A549 (cell line): ENCODE measurements at regions not wholly inside any gene's neighbourhood (a gene's known extent, or its start where the extent isn't known, plus 50 kb on each side); places are given as distances from the start of the nearest gene placed in this dataset.

ENCODE experiments used
- ATAC-seq, 2 experiments: fragments of 200-7000 bp in 1 of 2; fragments of >200 bp in 1 of 2; cut with Nextera tagmentation in 1 of 2; cut with Tn5 transposase in 1 of 2; 3 replicates each; pipeline versions ENCODE4 v1.8.0 to v1.9.1; 2018 to 2020; ENCODE audit warnings: mild to moderate bottlenecking in 1 of 2, moderate library complexity in 1 of 2
- CTCF ChIA-PET: fragments of 300-600 bp; sonication (Branson Sonifier 250); formaldehyde crosslinking; extraction: SDS; loops from one replicate; lab custom pipeline; 2021; ENCODE audit warnings: antibody characterized with exemption, inconsistent platforms; lab: Yijun Ruan, JAX
- POLR2A ChIA-PET: fragments of 350-600 bp; formaldehyde crosslinking; extraction: SDS; loops from one replicate; lab custom pipeline; 2021; ENCODE audit warnings: antibody characterized with exemption, inconsistent platforms; lab: Yijun Ruan, JAX
- DNase-seq, 2 experiments: peaks; one replicate each; pipeline versions ENCODE4 v3.0.0 to v3.0.0-alpha.2; 2011 to 2016; ENCODE audit warnings: low read depth in 1 of 2, low spot score in 1 of 2
- FAIRE-seq: peaks from 2 replicates; lab custom pipeline; 2011; peaks lifted over from hg19 to GRCh38; lab: Jason Lieb, UNC
- H3K27ac ChIP-seq, 2 experiments: fragments of >200 bp; sonication (Bioruptor Twin); formaldehyde crosslinking; 3 replicates each; pipeline ENCODE4 v1.5.1; 2016 to 2017
- H3K4me1 ChIP-seq: fragments of >200 bp; sonication (Bioruptor Twin); formaldehyde crosslinking; 3 replicates; pipeline ENCODE4 v1.6.1; 2016
- H3K4me2 ChIP-seq: fragments of >200 bp; sonication (Bioruptor Twin); formaldehyde crosslinking; 3 replicates; pipeline ENCODE4 v1.6.1; 2016
- H3K4me3 ChIP-seq: fragments of >200 bp; sonication (Bioruptor Twin); formaldehyde crosslinking; 3 replicates; pipeline ENCODE4 v1.5.1; 2016
- H3K9me3 ChIP-seq: fragments of >200 bp; sonication (Bioruptor Twin); formaldehyde crosslinking; 3 replicates; pipeline ENCODE4 v1.6.1; 2016
- ATOH8 ChIP-seq: fragments of 250-450 bp; sonication (Bioruptor Pico); IDR thresholded peaks from 2 replicates; pipeline ENCODE4 v1.5.0; 2020; ENCODE audit warnings: low read depth, mild to moderate bottlenecking, moderate library complexity
- BHLHE40 ChIP-seq: IDR thresholded peaks from 2 replicates; pipeline ENCODE4 v1.6.1; 2012; ENCODE audit warnings: low read depth, low read length, inconsistent platforms
- CBX2 ChIP-seq: fragments of 200-600 bp; sonication (generic); IDR thresholded peaks from 2 replicates; pipeline ENCODE4 v1.6.1; 2016; ENCODE audit warnings: low read depth, mild to moderate bottlenecking, borderline replicate concordance
- CHD2 ChIP-seq: fragments of 150-350 bp; IDR thresholded peaks from 2 replicates; pipeline ENCODE4 v1.6.1; 2014; ENCODE audit warnings: low read length; ENCODE audit not compliant: partially characterized antibody
- EHF ChIP-seq: fragments of 250-450 bp; sonication (Bioruptor Pico); IDR thresholded peaks from 2 replicates; pipeline ENCODE4 v1.5.0; 2020; ENCODE audit warnings: mild to moderate bottlenecking
- EHMT2 ChIP-seq: fragments of 200-600 bp; sonication (generic); IDR thresholded peaks from 2 replicates; pipeline ENCODE4 v1.6.1; 2016; ENCODE audit warnings: antibody characterized with exemption, low read depth, mild to moderate bottlenecking, moderate library complexity
- ESRRA ChIP-seq: fragments of 150-350 bp; IDR thresholded peaks from 2 replicates; pipeline ENCODE4 v1.6.1; 2014; ENCODE audit warnings: mild to moderate bottlenecking, low read length, borderline replicate concordance
- FOSL2 ChIP-seq, 2 experiments: fragments of 450-650 bp in 1 of 2; fragments of >200 bp in 1 of 2; sonication (Bioruptor Twin) in 1 of 2; formaldehyde crosslinking; IDR thresholded peaks; 2 replicates each; pipeline versions ENCODE4 v1.5.0 to v1.6.1; 2016 to 2020; ENCODE audit warnings: mild to moderate bottlenecking in 1 of 2, moderate library complexity in 1 of 2
- FOXS1 ChIP-seq: fragments of 250-450 bp; sonication (Bioruptor Pico); IDR thresholded peaks from 2 replicates; pipeline ENCODE4 v1.5.0; 2020; ENCODE audit warnings: mild to moderate bottlenecking, moderate library complexity
- HOXA7 ChIP-seq: fragments of 250-450 bp; sonication (Bioruptor Pico); IDR thresholded peaks from 2 replicates; pipeline ENCODE4 v1.5.0; 2020; ENCODE audit warnings: mild to moderate bottlenecking, moderate library complexity
- JUNB ChIP-seq: fragments of >200 bp; sonication (Bioruptor Twin); formaldehyde crosslinking; IDR thresholded peaks from 2 replicates; pipeline ENCODE4 v1.6.1; 2016
- KDM1A ChIP-seq: fragments of 200-600 bp; sonication (generic); IDR thresholded peaks from 2 replicates; pipeline ENCODE4 v1.6.1; 2016; ENCODE audit warnings: low read depth, mild to moderate bottlenecking
- KDM5A ChIP-seq: fragments of 200-600 bp; sonication (generic); IDR thresholded peaks from 2 replicates; pipeline ENCODE4 v1.6.1; 2016; ENCODE audit warnings: antibody characterized with exemption, mild to moderate bottlenecking
- MYC ChIP-seq: IDR thresholded peaks from 2 replicates; pipeline ENCODE4 v1.6.1; 2012; ENCODE audit warnings: mild to moderate bottlenecking, inconsistent platforms, low read length, improper control_type of control experiment, borderline replicate concordance
- NR3C1 ChIP-seq: fragments of >200 bp; sonication (Bioruptor Twin); formaldehyde crosslinking; IDR thresholded peaks from 3 replicates; pipeline ENCODE4 v1.6.1; 2017
- PHF8 ChIP-seq: fragments of 200-600 bp; sonication (generic); IDR thresholded peaks from 2 replicates; pipeline ENCODE4 v1.6.1; 2016; ENCODE audit warnings: low read depth, mild to moderate bottlenecking, antibody characterized with exemption, moderate library complexity, borderline replicate concordance
- POLR2A ChIP-seq: IDR thresholded peaks from 2 replicates; pipeline ENCODE4 v1.6.1; 2012; ENCODE audit warnings: mild to moderate bottlenecking, low read length
- RFX5 ChIP-seq: fragments of 450-650 bp; IDR thresholded peaks from 2 replicates; pipeline ENCODE4 v1.7.1; 2014; ENCODE audit warnings: antibody characterized with exemption, mild to moderate bottlenecking, moderate library complexity
- SMC3 ChIP-seq: fragments of >200 bp; sonication (Bioruptor Twin); formaldehyde crosslinking; IDR thresholded peaks from 3 replicates; pipeline ENCODE4 v1.6.1; 2018; ENCODE audit warnings: inconsistent platforms
- TP53 ChIP-seq: fragments of 250-450 bp; sonication (Bioruptor Pico); IDR thresholded peaks from 2 replicates; pipeline ENCODE4 v1.5.0; 2021; ENCODE audit warnings: mild to moderate bottlenecking, moderate library complexity
- USF2 ChIP-seq: fragments of 450-650 bp; IDR thresholded peaks from 2 replicates; pipeline ENCODE4 v1.6.1; 2014; ENCODE audit warnings: antibody characterized with exemption
- ZFP36 ChIP-seq: fragments of 450-650 bp; IDR thresholded peaks from 2 replicates; pipeline ENCODE4 v1.6.1; 2014; ENCODE audit warnings: borderline replicate concordance; ENCODE audit not compliant: partially characterized antibody
- ZNF302 ChIP-seq: fragments of 250-450 bp; sonication (Bioruptor Pico); IDR thresholded peaks from 2 replicates; pipeline ENCODE4 v1.9.0; 2021; ENCODE audit warnings: inconsistent platforms, mild to moderate bottlenecking, moderate library complexity
- whole genome bisulfite sequencing: methylation state at CpG from one replicate; pipeline ENCODE4 v1.1.6; 2017; ENCODE audit errors: missing lambda C conversion rate; 5-methylcytosine and 5-hydroxymethylcytosine counted together
- TF ChIP-seq, protein P1 (sequence below): fragments of 150-350 bp; IDR thresholded peaks from 2 replicates; pipeline ENCODE4 v1.6.1; 2014; ENCODE audit warnings: low read depth, mild to moderate bottlenecking, low read length

DNA sequence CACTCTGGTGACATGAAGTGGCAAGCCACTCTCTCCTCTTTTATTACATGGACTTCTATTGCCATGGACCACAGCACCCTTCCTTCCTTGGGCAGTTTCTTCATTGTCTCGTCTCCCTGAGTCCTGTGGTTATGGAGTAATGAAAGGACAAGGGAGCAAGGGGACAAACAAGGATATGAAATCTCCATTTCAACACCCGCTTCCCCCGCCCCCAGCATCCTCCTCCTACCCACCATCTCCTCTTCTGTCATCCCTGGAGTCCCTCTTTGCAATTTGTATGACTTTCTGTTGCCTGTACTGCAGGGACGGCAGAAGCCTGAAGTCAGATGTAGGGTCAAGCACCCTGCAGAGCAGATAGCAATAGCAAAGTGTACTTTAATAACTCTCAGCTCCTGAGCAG, 300.7 kb upstream of the CLINT1 start:
- no peak for FAIRE-seq
- no peak for TF ChIP-seq EHMT2
- no peak for TF ChIP-seq CHD2
- TF ChIP-seq CBX2, result no peak
- no peak for TF ChIP-seq SMC3
- TF ChIP-seq JUNB, result no peak
- TF ChIP-seq RFX5, result no peak
- no peak for TF ChIP-seq EHF (CRISPR knock-in tag)
- TF ChIP-seq NR3C1, result no peak
- TF ChIP-seq, all 56 proteins: peak for 0
- Histone ChIP-seq H3K9me3 (no peaks in the 10 kb centered on the region), H3K4me3 (no peak overlapping the region), H3K4me2 (no peak overlapping the region), H3K4me1 (no peaks in the 10 kb centered on the region), H3K27ac (no peak overlapping the region)
- DNase-seq (no peak), ATAC-seq (no peak)
- ChIA-PET CTCF (no interaction called here), POLR2A (no interaction called here)
- WGBS, result 30% methylated on average over 4 of the region's 4 CpGs

DNA sequence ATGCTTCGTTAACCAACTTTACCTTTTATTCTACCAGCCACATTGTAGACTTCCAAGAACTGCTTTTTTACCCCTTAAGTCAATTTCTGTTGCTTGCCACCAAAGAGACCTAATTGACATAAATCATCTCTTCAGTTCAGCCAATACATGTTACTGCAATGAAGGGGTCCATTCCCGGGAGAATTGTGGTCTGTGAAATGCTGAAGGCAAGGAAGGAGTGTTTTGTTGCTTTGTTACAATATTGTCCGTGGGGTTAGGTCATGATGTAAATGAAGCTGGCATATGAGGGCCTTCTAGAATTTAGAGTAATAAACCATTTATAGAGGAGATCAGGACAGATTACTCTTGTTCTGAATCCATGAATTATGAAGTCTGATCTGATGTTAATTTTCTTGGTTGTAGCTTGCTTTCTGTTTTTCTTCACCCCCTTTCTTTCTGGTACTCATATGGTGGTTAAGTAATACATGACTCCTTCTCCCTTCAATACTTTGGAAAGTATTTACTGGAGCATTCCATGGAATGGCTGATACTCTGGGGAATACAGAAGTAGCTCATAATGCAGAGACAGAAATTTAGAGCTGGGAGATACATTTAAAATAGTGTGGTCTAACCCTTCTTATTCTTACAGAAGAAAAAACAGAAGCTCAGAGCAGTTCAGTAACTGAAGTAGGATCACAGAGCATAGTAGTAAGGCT, 297.0 kb upstream of the CLINT1 start:
- ATAC-seq, result no peak
- Histone ChIP-seq H3K4me1 (no peaks in the 10 kb centered on the region), H3K27ac (no peak overlapping the region), H3K4me3 (no peak overlapping the region), H3K4me2 (no peak overlapping the region), H3K9me3 (no peaks in the 10 kb centered on the region)
- WGBS, result 6% methylated on average over 3 of the region's 3 CpGs
- CTCF ChIA-PET, result interaction anchor here (0.8 to 3.0 kb wide), 3 partner anchors 17 to 22 kb away, joined by 3 to 9 read pairs (median 3); no protein-coding TSS in a partner anchor
- DNase-seq, result no peak
- no peak for FAIRE-seq
- POLR2A ChIA-PET, result no interaction called here
- TF ChIP-seq FOXS1, result no peak
- TF ChIP-seq NR3C1, result no peak
- no peak for TF ChIP-seq USF2
- no peak for TF ChIP-seq ZFP36
- TF ChIP-seq CBX2, result no peak
- no peak for TF ChIP-seq ATOH8 (CRISPR knock-in tag)
- TF ChIP-seq, protein P1, sequence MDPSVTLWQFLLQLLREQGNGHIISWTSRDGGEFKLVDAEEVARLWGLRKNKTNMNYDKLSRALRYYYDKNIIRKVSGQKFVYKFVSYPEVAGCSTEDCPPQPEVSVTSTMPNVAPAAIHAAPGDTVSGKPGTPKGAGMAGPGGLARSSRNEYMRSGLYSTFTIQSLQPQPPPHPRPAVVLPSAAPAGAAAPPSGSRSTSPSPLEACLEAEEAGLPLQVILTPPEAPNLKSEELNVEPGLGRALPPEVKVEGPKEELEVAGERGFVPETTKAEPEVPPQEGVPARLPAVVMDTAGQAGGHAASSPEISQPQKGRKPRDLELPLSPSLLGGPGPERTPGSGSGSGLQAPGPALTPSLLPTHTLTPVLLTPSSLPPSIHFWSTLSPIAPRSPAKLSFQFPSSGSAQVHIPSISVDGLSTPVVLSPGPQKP, result no peak
- TF ChIP-seq KDM1A, result no peak
- no peak for TF ChIP-seq FOSL2 (IDR thresholded peaks at IDR 0.05)
- no peak for TF ChIP-seq FOSL2 (CRISPR knock-in tag; IDR thresholded peaks at IDR 0.05)
- no peak for TF ChIP-seq PHF8
- TF ChIP-seq KDM5A, result no peak
- TF ChIP-seq ESRRA, result no peak
- no peak for TF ChIP-seq POLR2A
- TF ChIP-seq MYC, result no peak
- TF ChIP-seq TP53 (CRISPR knock-in tag), result no peak
- no peak for TF ChIP-seq ZNF302 (CRISPR knock-in tag)
- no peak for TF ChIP-seq HOXA7
- TF ChIP-seq BHLHE40, result no peak
